ENCODE measurements at regions not wholly inside any gene's neighbourhood (a gene's known extent, or its start where the extent isn't known, plus 50 kb on each side); places are given as distances from the start of the nearest gene placed in this dataset.

- Histone ChIP-seq H3K4me1 (ENCODE audit: insufficient read depth, low read length) (no peaks in the 10 kb centered on the region), H3K27ac (ENCODE audit: low read depth in 1 of 2, low read length in 2 of 2) (no peak overlapping the region), H3K4me3 (ENCODE audit: low read length) (no peak overlapping the region), H3K9me3 (ENCODE audit: control insufficient read depth in 1 of 2, insufficient read depth in 1 of 2, low read length in 2 of 2) (no peaks in the 10 kb centered on the region), H3K36me3 (ENCODE audit: insufficient read depth, low read length) (no peaks in the 10 kb centered on the region), H3K27me3 (ENCODE audit: control insufficient read depth in 1 of 2, insufficient read depth in 2 of 2, low read length in 2 of 2) (no peaks in the 10 kb centered on the region)
- CTCF ChIA-PET = no interaction called here
- no peak for TF ChIP-seq CTCF (IDR thresholded peaks at IDR 0.05)
- Mint-ChIP-seq H3K36me3 (ENCODE audit: low read depth) (no peaks in the 10 kb centered on the region), H3K4me1 (ENCODE audit: low read depth) (no peaks in the 10 kb centered on the region), H3K4me3 (no peak overlapping the region), H3K27ac (no peak overlapping the region), H3K27me3 (no peaks in the 10 kb centered on the region), H3K9me3 (peaks cover 28% of the 10 kb centered on the region)
- POLR2A ChIA-PET = no interaction called here
- DNase-seq = no peak
- ATAC-seq (ENCODE audit: poor library complexity) = no peak
- intact Hi-C loops (cut with DNase I, micrococcal nuclease) = loop anchor here in 1 of 2 experiments (10.0 kb wide), 1 partner anchor 214 kb away; no protein-coding TSS in a partner anchor
These were observed 1002.3 kb upstream of the CDH8 start for GRCh38 chr16:63038397-63039106.

- intact Hi-C loops (cut with DNase I, micrococcal nuclease) = loop anchor here in 1 of 2 experiments (10.0 kb wide), 1 partner anchor 213 kb away; no protein-coding TSS in a partner anchor
These were observed 1001.6 kb upstream of the CDH8 start for GRCh38 chr16:63037761-63038396.

GRCh38 chr16:63018581-63019223 is 982.5 kb upstream of the CDH8 start:
- CTCF ChIA-PET = no interaction called here
- Mint-ChIP-seq H3K36me3 (ENCODE audit: low read depth) (no peaks in the 10 kb centered on the region), H3K9me3 (peaks cover 24% of the 10 kb centered on the region)

More at GRCh38 chr16:63037761-63038396, 1001.6 kb upstream of the CDH8 start:
- ATAC-seq (ENCODE audit: poor library complexity) (no peak), DNase-seq (no peak)
- ChIA-PET CTCF (no interaction called here), POLR2A (no interaction called here)
- H3K4me1 ChIP-seq (ENCODE audit: insufficient read depth, low read length) = no peaks in the 10 kb centered on the region
- H3K4me3 ChIP-seq (ENCODE audit: low read length) = no peak overlapping the region
- Mint-ChIP-seq H3K4me1 (ENCODE audit: low read depth) (no peaks in the 10 kb centered on the region), H3K4me3 (no peak overlapping the region), H3K36me3 (ENCODE audit: low read depth) (no peaks in the 10 kb centered on the region), H3K27me3 (no peaks in the 10 kb centered on the region), H3K27ac (no peak overlapping the region), H3K9me3 (peaks cover 26% of the 10 kb centered on the region)
- no peaks in the 10 kb centered on the region for H3K36me3 ChIP-seq (ENCODE audit: insufficient read depth, low read length)
- H3K9me3 ChIP-seq (ENCODE audit: control insufficient read depth in 1 of 2, insufficient read depth in 1 of 2, low read length in 2 of 2) = no peaks in the 10 kb centered on the region
- no peak overlapping the region for H3K27ac ChIP-seq (ENCODE audit: low read depth in 1 of 2, low read length in 2 of 2)
- TF ChIP-seq CTCF (IDR thresholded peaks at IDR 0.05) = no peak
- no peaks in the 10 kb centered on the region for H3K27me3 ChIP-seq (ENCODE audit: control insufficient read depth in 1 of 2, insufficient read depth in 2 of 2, low read length in 2 of 2)

More at GRCh38 chr16:63018581-63019223, 982.5 kb upstream of the CDH8 start:
- no peaks in the 10 kb centered on the region for H3K27me3 Mint-ChIP-seq
- Histone ChIP-seq H3K27me3 (ENCODE audit: control insufficient read depth in 1 of 2, insufficient read depth in 2 of 2, low read length in 2 of 2) (no peaks in the 10 kb centered on the region), H3K36me3 (ENCODE audit: insufficient read depth, low read length) (no peaks in the 10 kb centered on the region), H3K27ac (ENCODE audit: low read depth in 1 of 2, low read length in 2 of 2) (no peak overlapping the region), H3K4me1 (ENCODE audit: insufficient read depth, low read length) (no peaks in the 10 kb centered on the region), H3K9me3 (ENCODE audit: control insufficient read depth in 1 of 2, insufficient read depth in 1 of 2, low read length in 2 of 2) (peaks cover 0 to 5% of the 10 kb centered on the region in 2 experiments), H3K4me3 (ENCODE audit: low read length) (no peak overlapping the region)
- H3K4me1 Mint-ChIP-seq (ENCODE audit: low read depth) = no peaks in the 10 kb centered on the region
- H3K27ac Mint-ChIP-seq = no peak overlapping the region
- no peak for TF ChIP-seq CTCF (IDR thresholded peaks at IDR 0.05)
- DNase-seq = no peak
- no peak for ATAC-seq (ENCODE audit: poor library complexity)
- intact Hi-C loops (cut with DNase I, micrococcal nuclease) = no loop called here
- POLR2A ChIA-PET = no interaction called here
- H3K4me3 Mint-ChIP-seq = no peak overlapping the region

Measured in CD4-positive, alpha-beta T cell (primary cell).